ENCODE measurements at regions not wholly inside any gene's neighbourhood (a gene's known extent, or its start where the extent isn't known, plus 50 kb on each side); places are given as distances from the start of the nearest gene placed in this dataset.

GRCh38 chr19:27679905-27680304, 1533.0 kb downstream of the UQCRFS1 start:
- DNase-seq: no peak

GRCh38 chr19:27679399-27679798, 1533.6 kb downstream of the UQCRFS1 start:
- no peak for DNase-seq

GRCh38 chr19:27676877-27677276, 1536.1 kb downstream of the UQCRFS1 start:
- DNase-seq: no peak

DNA sequence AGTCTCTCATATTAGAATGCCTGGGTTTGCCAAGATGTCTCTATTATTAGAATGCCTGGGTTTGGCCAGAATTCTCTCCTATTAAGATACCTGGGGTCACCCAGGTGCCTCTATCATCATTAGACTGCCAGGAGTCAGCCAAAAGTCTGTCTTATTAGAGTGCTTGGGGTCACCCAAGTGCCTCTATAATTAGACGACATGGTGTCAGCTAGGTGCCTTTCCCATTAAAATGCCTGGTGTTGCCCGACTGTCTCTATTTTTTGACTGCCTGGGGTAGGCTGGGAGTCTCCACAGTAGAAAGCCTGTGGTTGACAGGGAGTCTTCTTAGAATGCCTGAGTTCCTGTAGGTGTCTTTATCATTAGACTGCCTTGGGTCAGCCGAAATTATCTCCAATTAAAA, 1536.6 kb downstream of the UQCRFS1 start:
- no peak for DNase-seq

DNA sequence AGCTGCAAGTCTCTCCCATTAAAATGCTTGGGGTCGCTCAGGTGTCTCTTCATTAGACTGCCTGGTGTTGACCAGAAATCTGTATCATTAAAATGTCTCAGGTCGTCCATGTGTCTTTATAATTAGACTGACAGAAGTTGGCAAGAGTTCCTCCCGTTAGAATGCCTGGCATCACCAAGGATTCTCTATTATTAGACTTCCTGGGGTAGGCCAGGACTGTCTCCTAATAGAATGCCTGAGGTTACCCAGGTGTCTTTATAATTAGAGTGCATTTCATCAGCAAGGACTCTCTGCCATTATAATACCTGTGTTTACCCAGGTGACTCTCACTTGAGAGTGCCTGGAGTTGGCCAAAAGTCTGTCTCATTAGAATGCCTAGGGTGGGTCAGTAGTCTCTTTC, 1537.2 kb downstream of the UQCRFS1 start:
- DNase-seq: no peak

GRCh38 chr19:27674701-27675100, 1538.2 kb downstream of the UQCRFS1 start:
- no peak for DNase-seq

GRCh38 chr19:27673986-27674385, 1539.0 kb downstream of the UQCRFS1 start:
- DNase-seq: no peak

- no peak for DNase-seq
These were observed 1540.5 kb downstream of the UQCRFS1 start for GRCh38 chr19:27672309-27673047.

- no peak for DNase-seq
These were observed 1541.1 kb downstream of the UQCRFS1 start for GRCh38 chr19:27671876-27672275.

DNA sequence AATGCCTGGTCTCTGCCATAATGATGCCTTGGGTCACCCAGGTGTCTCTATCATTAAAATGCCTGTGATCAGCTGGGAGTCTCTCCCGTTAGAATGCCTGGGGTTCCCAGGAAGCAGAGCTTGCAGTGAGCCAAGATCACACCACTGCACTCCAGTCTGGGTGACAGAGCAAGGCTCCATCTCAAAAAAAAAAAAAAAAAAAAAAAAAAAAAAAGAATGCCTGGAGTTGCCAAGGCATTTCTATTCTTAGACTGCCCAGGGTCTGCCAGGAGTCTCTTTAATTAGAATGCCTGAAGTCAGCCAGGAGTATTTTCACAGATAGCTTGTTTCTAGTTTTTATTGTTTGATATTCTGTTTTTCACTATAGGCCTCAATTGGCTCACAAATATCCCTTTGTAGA, 1552.5 kb downstream of the UQCRFS1 start:
- DNase-seq: no peak

GRCh38 chr19:27657271-27658051, 1555.5 kb downstream of the UQCRFS1 start:
- DNase-seq: no peak

- DNase-seq: no peak
These were observed 1558.5 kb downstream of the UQCRFS1 start for GRCh38 chr19:27654266-27654990.

GRCh38 chr19:27652796-27653195, 1560.2 kb downstream of the UQCRFS1 start:
- DNase-seq: no peak

- no peak for DNase-seq
These were observed 1560.7 kb downstream of the UQCRFS1 start for GRCh38 chr19:27652281-27652680.

DNA sequence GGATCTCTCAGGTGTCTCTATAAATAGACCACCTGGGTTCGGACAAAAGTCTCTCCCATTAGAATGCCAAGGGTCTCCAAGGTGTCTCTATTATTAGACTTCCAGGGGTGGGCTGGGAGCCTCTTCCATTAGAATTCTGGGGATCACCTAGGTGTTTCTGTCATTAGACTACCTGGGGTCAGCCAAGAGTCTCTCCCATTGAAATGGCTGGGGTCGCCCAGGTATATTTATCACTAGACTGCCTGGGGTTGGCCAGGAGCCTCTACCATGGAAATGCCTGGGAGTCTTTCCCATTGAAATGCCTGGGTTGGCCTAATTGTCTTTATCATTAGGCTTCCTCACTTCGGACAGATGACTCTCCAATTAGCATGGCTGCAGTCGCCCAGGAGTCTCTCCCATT, 1565.5 kb downstream of the UQCRFS1 start:
- no peak for DNase-seq

DNA sequence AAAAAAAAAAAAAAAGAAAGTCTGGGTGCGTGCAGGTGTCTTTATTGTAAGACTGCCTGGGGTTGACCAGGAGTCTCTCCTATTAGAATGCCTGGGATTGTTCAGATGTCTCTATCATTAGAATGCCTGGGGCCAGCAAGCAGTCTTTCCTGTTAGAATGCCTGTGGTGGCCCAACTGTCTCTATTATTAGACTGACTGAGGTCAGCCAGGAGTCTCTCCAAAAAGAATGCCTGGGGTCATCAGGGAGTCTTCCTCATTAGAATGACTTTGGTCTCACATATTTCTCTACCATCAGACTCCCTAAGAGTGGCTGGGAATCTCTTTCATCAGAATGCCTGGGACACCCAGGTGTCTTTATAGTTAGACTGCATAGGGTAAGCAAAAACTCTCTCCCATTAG, 1577.5 kb downstream of the UQCRFS1 start:
- no peak for DNase-seq

DNA sequence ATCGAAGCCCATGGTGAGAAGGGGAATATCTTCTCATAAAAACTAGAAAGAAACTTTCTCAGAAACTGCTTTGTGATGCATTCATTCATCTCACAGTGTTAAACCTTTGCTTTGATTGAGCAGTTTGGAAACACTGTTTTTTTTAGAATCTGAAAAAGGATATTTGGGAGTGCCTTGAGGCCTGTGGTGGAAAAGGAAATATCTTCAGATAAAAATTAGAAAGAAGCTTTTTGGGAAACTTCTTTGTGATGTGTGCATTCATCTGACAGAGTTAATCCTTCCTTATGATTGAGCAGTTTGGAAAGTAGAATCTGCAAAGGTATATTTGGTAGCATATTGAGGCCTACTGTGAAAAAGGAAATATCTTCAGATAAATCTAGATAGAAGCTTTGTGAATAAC, 1594.9 kb downstream of the UQCRFS1 start:
- no peak for DNase-seq

DNA sequence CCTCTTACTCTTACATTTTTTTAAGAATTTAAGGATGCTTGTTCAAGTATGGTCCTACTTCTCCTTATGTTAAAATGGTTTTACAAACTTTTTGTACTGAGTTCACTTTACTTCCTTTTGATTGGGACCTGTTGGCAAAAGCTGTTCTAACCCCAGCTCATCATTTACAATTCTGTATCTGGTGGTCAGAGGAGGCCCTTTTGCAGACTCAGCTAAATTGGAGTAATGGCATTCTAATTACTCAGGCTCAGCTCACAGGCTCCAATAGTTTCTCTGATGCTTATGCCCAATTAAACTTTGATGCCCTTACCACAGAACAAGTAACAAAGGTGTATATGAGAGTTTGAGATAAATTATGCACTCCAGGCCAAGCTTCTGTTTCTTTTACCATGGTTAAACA, 1632.0 kb downstream of the UQCRFS1 start:
- DNase-seq: no peak

Data from anterior cingulate cortex (tissue), 58 donors.